OCI-LY3 (cell line): ENCODE measurements at regions not wholly inside any gene's neighbourhood (a gene's known extent, or its start where the extent isn't known, plus 50 kb on each side); places are given as distances from the start of the nearest gene placed in this dataset.

Experiments used
- EZH2phosphoT487 ChIP-seq: fragments of 200-600 bp; shearing (Covaris generic); IDR thresholded peaks from 2 replicates; pipeline ENCODE4 v1.6.1; 2018; ENCODE audit warnings: antibody characterized with exemption, mixed run types, low read depth
- TF ChIP-seq, protein P1 (sequence below): fragments of 200-600, 300-600 bp; sonication (generic); IDR thresholded peaks from 2 replicates; pipeline ENCODE4 v1.5.1; 2014; ENCODE audit warnings: antibody characterized with exemption, low read length, low read depth

DNA sequence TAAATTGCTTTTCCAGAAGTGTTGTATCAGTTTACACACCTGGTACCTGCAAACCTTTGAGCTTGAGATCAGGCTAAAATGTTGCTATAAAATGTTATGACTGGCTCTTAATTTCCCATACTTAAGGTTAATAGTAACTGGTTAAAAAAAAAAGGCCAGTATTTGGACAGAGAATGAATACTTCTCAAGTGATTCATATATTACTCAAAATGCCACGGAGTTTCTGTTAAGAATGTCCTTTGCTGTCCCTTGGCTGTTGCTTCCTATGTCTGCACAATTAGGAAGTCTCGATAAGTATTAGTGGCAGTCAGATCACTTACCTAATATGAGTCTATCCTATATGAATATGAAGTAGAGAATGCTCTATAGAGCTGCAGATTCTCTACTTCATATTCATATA, 232.2 kb upstream of the IGFBP7 start:
- TF ChIP-seq, protein P1, sequence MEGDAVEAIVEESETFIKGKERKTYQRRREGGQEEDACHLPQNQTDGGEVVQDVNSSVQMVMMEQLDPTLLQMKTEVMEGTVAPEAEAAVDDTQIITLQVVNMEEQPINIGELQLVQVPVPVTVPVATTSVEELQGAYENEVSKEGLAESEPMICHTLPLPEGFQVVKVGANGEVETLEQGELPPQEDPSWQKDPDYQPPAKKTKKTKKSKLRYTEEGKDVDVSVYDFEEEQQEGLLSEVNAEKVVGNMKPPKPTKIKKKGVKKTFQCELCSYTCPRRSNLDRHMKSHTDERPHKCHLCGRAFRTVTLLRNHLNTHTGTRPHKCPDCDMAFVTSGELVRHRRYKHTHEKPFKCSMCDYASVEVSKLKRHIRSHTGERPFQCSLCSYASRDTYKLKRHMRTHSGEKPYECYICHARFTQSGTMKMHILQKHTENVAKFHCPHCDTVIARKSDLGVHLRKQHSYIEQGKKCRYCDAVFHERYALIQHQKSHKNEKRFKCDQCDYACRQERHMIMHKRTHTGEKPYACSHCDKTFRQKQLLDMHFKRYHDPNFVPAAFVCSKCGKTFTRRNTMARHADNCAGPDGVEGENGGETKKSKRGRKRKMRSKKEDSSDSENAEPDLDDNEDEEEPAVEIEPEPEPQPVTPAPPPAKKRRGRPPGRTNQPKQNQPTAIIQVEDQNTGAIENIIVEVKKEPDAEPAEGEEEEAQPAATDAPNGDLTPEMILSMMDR = no peak
- no peak for TF ChIP-seq EZH2phosphoT487
